Fibroblast of skin of right biceps (primary cell): ENCODE measurements at regions not wholly inside any gene's neighbourhood (a gene's known extent, or its start where the extent isn't known, plus 50 kb on each side); places are given as distances from the start of the nearest gene placed in this dataset.
"Not testable (repeated sequence)": the region's sequence is repeated elsewhere in the genome, so short reads cannot be mapped to it uniquely, and the experiment has no call there.

Experiments
- DNase-seq: peaks from one replicate; pipeline ENCODE4 v3.0.0-alpha.2; 2013

- DNase-seq = peak; percentile 95
Measured at GRCh38 chr6:121549736-121550135, 114.3 kb downstream of the GJA1 start.

- DNase-seq = peak; percentile 37
Measured at GRCh38 chr6:121550491-121551010, 115.1 kb downstream of the GJA1 start.

- DNase-seq = no peak
Measured at GRCh38 chr6:121555201-121555600, 119.8 kb downstream of the GJA1 start.

GRCh38 chr6:121556149-121556548 is 120.7 kb downstream of the GJA1 start:
- DNase-seq = not testable (repeated sequence)

GRCh38 chr6:121557146-121557940 is 121.9 kb downstream of the GJA1 start:
- DNase-seq = no peak

- no peak for DNase-seq
Measured at GRCh38 chr6:121559611-121560269, 124.3 kb downstream of the GJA1 start.

- DNase-seq = no peak
Measured at GRCh38 chr6:121560476-121560875, 125.0 kb downstream of the GJA1 start.

- peak; percentile 15 for DNase-seq
Measured at GRCh38 chr6:121563286-121563685, 127.8 kb downstream of the GJA1 start.

GRCh38 chr6:121564529-121564928 is 129.1 kb downstream of the GJA1 start:
- DNase-seq = not testable (repeated sequence)

- DNase-seq = no peak
Measured at GRCh38 chr6:121571455-121571854, 136.0 kb downstream of the GJA1 start.

GRCh38 chr6:121573481-121573880 is 138.0 kb downstream of the GJA1 start:
- DNase-seq = peak; percentile 28

- no peak for DNase-seq
Measured at GRCh38 chr6:121578216-121578615, 142.8 kb downstream of the GJA1 start.

- DNase-seq = no peak
Measured at GRCh38 chr6:121579478-121579877, 144.0 kb downstream of the GJA1 start.

- no peak for DNase-seq
Measured at GRCh38 chr6:121581327-121581726, 145.9 kb downstream of the GJA1 start.

GRCh38 chr6:121582262-121582661 is 146.8 kb downstream of the GJA1 start:
- DNase-seq = peak; percentile 11

GRCh38 chr6:121584586-121585369 is 149.3 kb downstream of the GJA1 start:
- peak; percentile 78 for DNase-seq

- peak; percentile 9 for DNase-seq
Measured at GRCh38 chr6:121590438-121590837, 155.0 kb downstream of the GJA1 start.

- no peak for DNase-seq
Measured at GRCh38 chr6:121590916-121591315, 155.5 kb downstream of the GJA1 start.

- DNase-seq = no peak
Measured at GRCh38 chr6:121592261-121592935, 157.0 kb downstream of the GJA1 start.

GRCh38 chr6:121593011-121593641 is 157.7 kb downstream of the GJA1 start:
- no peak for DNase-seq

GRCh38 chr6:121594053-121594452 is 158.6 kb downstream of the GJA1 start:
- no peak for DNase-seq

GRCh38 chr6:121595646-121596045 is 160.2 kb downstream of the GJA1 start:
- no peak for DNase-seq
